ENCODE measurements at regions not wholly inside any gene's neighbourhood (a gene's known extent, or its start where the extent isn't known, plus 50 kb on each side); places are given as distances from the start of the nearest gene placed in this dataset.
"Not testable (repeated sequence)": the region's sequence is repeated elsewhere in the genome, so short reads cannot be mapped to it uniquely, and the experiment has no call there.

DNA sequence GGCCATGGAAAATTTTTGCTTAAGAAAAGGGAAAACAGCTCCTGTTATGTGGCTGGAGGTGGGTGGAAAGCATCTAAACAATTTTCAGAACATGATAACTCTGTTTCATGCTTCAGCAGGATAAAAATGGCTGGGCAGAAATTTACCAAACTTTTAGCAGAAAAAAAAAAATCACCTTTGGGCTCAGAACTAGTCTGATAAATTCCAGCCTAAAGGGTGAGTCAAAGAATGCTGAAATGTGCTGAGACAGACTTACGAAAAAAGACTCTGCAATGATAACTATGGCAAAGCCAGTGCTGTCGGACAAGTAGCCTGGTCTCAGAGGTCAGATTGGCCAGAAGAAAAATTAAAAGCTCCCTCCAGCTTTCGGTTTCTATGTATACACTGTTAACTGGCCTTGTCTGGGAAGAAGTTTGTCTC, 123.6 kb downstream of the LRATD1 start:
- DNase-seq = no peak

GRCh38 chr2:14756981-14757657, 124.6 kb downstream of the LRATD1 start:
- DNase-seq = no peak

DNA sequence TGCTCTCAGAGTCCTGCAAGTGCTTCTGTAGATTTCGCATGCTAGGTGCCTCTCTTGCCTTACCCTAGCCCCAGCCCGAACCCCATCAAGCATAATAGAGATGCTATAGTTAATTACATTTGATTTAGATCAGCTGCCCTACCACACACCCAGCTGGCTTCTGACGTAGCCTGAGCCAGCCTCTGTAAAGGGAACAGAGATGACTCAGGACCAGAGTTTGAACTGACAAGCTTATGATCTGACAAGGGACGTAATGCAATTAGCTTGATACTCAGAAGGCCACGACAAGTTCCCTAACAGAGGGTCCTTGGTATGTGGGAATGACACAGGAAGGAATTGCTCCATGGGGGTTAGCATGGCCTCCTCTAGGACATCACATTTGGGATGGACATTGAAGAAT, 126.6 kb downstream of the LRATD1 start:
- no peak for DNase-seq

GRCh38 chr2:14760169-14760568, 127.7 kb downstream of the LRATD1 start:
- DNase-seq = no peak

GRCh38 chr2:14761118-14761517, 128.6 kb downstream of the LRATD1 start:
- DNase-seq = no peak

GRCh38 chr2:14773696-14774095, 141.2 kb downstream of the LRATD1 start:
- DNase-seq = no peak

DNA sequence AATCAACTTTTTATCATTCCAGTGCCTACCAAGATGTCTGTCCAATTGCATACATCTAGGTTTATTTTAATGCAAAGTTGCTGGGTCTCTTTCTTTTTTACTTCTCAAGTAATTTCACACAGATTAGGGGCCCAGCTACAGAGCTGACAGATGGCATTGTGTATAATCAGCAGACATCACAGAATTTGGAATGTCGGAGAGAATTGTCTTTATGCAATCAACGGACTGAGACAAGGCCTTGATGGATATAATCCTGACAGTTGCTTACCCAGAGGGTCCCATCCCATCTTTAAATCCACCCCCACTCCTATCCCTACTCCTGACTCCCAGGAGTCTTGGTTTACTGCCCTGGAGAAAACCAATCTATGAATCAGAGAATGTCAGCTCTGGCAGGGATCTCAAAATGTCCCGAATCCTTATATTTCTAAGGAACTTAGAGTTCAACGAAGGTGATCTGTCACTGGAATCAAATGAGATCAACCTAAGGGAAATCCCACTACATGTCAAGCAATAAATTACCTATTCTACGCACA, 142.0 kb downstream of the LRATD1 start:
- no peak for DNase-seq

- DNase-seq = no peak
Measured at GRCh38 chr2:14776216-14776615, 143.7 kb downstream of the LRATD1 start.

- no peak for DNase-seq
Measured at GRCh38 chr2:14778015-14778414, 145.5 kb downstream of the LRATD1 start.

- no peak for DNase-seq
Measured at GRCh38 chr2:14779252-14779651, 146.7 kb downstream of the LRATD1 start.

DNA sequence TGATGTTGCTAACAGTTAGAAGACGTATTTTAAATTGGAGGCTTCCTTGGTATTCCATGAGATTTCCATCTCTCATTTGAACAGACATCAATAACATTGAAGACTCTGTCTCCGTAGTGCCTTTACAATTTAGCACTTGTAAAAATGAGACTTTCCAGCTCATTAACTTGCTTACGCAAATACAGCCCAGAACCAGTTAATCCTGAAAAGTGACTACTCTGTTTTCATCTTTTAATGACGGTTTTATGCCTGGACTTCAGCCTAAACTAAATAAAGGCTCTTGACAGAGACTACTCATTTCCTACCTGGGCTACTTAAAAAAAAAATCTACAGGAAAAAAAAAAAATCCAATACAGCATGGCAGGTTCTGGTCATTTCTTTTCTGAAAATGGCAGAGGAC, 148.6 kb downstream of the LRATD1 start:
- no peak for DNase-seq

DNA sequence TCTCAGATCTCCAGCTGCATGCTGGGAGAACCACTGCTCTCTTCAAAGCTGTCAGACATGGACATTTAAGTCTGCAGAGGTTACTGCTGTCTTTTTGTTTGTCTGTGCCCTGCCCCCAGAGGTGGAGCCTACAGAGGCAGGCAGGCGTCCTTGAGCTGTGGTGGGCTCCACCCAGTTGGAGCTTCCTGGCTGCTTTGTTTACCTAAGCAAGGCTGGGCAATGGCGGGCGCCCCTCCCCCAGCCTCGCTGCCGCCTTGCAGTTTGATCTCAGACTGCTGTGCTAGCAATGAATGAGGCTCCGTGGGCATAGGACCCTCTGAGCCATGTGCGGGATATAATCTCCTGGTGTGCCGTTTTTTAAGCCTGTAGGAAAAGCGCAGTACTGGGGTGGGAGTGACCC, 156.3 kb downstream of the LRATD1 start:
- DNase-seq = not testable (repeated sequence)

GRCh38 chr2:14790041-14790640, 157.6 kb downstream of the LRATD1 start:
- no peak for DNase-seq

- DNase-seq = no peak
Measured at GRCh38 chr2:14803994-14804393, 171.5 kb downstream of the LRATD1 start.

- DNase-seq = no peak
Measured at GRCh38 chr2:14804902-14805301, 172.4 kb downstream of the LRATD1 start.

GRCh38 chr2:14806613-14807012, 174.1 kb downstream of the LRATD1 start:
- no peak for DNase-seq

DNA sequence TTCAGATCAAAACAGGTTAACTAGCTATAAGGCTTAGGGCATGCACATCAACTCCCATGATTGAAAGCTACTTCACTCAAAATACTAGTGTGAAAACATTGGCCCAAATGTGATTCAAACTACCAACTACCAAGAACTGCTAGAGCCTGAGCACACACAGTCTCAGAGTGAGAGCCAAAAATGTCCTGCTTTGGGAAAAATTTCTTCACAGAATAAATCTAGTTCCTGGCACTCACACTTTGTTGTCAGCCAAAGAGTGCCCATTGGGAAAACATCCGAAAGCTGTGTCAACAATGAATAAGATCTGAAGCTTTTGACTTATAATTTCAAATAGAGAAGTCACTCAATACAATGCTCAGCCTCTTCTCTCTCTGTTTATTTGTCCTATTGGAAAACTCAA, 182.7 kb downstream of the LRATD1 start:
- DNase-seq = no peak

DNA sequence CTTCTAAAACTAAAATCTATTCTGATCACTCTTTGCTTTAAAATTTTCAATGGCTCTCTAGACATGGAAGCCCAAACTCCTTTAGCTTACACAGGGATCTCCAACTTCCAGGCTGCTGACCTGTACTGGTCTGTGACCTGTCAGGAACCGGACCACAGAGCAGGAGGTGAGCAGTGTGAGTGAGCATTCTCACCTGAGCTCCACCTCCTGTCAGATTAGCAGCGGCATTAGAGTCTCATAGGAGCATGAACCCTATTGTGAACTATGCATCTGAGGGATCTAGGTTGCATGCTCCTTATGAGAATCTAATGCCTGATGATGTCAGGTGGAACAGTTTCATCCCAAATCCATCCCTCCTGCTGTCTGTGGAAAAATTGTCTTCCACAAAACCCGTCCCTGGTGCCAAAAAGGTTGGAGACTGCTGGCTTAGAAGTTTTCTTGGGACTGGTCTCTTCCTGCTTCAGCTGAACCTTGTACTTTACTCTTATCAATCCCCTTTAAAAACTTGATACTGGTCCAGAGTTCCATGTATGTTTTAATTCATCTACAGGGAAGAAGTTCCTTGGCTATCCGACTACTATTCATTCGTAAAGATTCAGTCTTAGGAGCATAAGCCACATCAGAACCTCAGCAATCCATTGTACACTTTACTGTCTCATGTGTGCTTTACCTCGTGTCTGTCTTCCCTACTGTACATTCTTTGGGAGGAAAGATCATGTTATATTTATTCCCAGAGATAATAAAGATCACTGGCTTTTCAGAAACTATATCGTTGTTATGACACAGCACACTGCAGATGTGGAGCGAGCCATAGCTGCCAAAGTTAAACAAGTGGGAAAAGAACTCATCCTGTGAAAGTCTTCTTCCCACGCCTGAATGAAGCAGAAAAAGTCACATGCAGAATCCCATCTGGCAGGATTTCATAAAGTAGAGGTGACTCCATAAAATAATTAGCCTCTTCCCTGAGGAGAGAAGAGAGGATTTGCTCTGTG, 183.8 kb downstream of the LRATD1 start:
- DNase-seq = no peak

DNA sequence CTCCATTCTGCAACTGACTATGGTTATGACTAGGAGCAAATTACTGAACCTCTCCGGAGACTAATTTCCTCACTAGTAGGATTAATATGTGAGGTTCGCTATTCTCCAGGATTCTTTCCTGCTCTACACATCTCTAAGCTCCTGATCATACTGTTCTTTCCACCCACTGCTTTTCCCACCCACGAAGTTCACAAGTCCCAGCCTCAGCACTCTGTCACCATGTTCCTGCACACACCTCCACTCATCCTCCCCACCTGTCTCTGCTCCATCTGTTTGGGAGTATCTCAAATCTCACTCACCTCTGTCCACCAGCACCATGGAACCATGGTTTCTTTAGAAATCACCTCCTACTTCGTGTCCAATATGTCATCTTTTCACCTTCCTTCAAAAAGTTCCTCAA, 185.3 kb downstream of the LRATD1 start:
- no peak for DNase-seq

GRCh38 chr2:14826518-14826917, 194.0 kb downstream of the LRATD1 start:
- DNase-seq = no peak

DNA sequence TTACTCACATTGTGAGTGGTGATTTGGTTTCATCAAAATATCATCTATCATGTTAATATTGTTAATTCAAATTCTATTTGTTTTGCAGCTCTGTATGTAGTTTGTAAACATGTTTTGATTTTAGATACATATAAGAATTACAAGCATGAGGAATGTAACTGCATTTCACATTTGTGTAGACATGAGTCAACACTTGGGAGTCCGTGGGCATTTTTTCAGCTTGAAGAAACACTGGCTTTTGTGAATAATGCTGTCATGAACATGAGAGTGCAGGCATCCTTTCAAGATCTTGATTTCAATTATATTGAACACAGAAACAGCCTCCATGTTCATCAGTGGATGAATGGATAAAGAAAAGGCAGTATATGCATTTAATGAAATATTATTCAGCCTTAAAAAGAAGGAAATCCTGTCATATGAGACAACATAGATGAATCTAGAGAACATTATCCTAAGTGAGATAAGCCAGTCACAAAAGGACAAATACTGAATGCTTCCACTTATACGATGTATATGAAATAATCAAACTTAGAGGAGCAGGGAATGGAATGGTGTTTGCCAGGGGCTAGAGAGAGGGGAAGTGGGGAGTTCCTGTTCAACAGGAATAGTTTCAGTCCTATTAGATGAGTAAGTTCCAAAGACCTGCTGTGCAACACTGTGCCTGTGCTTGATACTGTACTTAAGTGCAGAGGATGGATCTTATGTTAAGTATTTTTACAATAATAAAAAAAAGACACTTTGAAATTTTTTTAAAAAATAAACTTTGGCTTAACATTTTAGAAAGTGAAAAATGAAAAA, 194.9 kb downstream of the LRATD1 start:
- DNase-seq = no peak

DNA sequence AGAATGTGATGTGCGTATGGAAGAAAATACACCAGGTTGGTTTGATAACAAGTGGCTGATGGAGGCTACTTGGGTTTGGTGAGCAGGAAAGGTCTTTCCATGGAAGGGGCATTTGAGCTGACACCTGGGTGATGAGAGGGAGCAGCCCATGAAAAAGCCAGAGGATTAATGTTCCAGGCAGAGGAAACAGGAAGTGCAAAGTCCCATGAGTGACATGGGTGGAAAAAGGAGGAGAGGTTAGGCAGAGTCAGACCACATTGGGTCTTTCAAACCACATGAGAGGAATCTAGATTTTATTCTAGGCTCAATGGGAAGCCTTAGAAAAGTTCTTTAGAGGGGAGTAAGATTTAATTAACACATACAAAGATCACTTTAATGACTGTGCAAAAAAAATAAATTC, 195.7 kb downstream of the LRATD1 start:
- DNase-seq = no peak

- no peak for DNase-seq
Measured at GRCh38 chr2:14828968-14829367, 196.5 kb downstream of the LRATD1 start.

Data from NCI-H226 (cell line).